Right atrium auricular region (tissue), 2 donors: ENCODE measurements at regions not wholly inside any gene's neighbourhood (a gene's known extent, or its start where the extent isn't known, plus 50 kb on each side); places are given as distances from the start of the nearest gene placed in this dataset.

Experiments used
- DNase-seq: peaks from one replicate; pipeline ENCODE4 v3.0.0-alpha.2; 2019; ENCODE audit warnings: low spot score
- H3K27ac ChIP-seq, 2 donors: fragments of 200-600 bp; sonication (generic); 1 replicate in 1 of 2; 2 replicates in 1 of 2; pipeline ENCODE4 v1.5.1; 2016 to 2019
- H3K27me3 ChIP-seq, 2 donors: fragments of 200-600 bp; sonication (generic); one replicate each; pipeline versions ENCODE4 v1.5.1 to v1.6.0; 2017 to 2019
- H3K36me3 ChIP-seq: fragments of 200-600 bp; sonication (generic); one replicate; pipeline ENCODE4 v1.5.1; 2016
- H3K4me1 ChIP-seq, 2 donors: fragments of 200-600 bp; sonication (generic); one replicate each; pipeline versions ENCODE4 v1.5.1 to v1.6.0; 2017 to 2019
- H3K4me3 ChIP-seq, 2 donors: fragments of 200-600 bp; sonication (generic); 1 replicate in 1 of 2; 2 replicates in 1 of 2; pipeline ENCODE4 v1.5.1; 2017 to 2019; ENCODE audit warnings: mild to moderate bottlenecking in 1 of 2, moderate library complexity in 1 of 2
- H3K9me3 ChIP-seq, 2 donors: fragments of 200-600 bp; sonication (generic); one replicate each; pipeline ENCODE4 v1.5.1; 2019
- CTCF ChIP-seq, 2 donors: fragments of 200-600 bp; sonication (generic); IDR thresholded peaks; one replicate each; pipeline ENCODE4 v1.5.1; 2019; ENCODE audit warnings: antibody characterized with exemption in 2 of 2

- no peak overlapping the region for H3K27ac ChIP-seq
- H3K4me1 ChIP-seq: no peaks in the 10 kb centered on the region
- no peaks in the 10 kb centered on the region for H3K27me3 ChIP-seq
- H3K9me3 ChIP-seq: no peaks in the 10 kb centered on the region
- H3K36me3 ChIP-seq: no peaks in the 10 kb centered on the region
- TF ChIP-seq CTCF (IDR thresholded peaks at IDR 0.05): no peak
- no peak overlapping the region for H3K4me3 ChIP-seq
- no peak for DNase-seq
Observed at GRCh38 chr17:55964191-55964590, 189.1 kb upstream of the ANKFN1 start.

- H3K27me3 ChIP-seq: no peaks in the 10 kb centered on the region
- no peak for DNase-seq
- no peaks in the 10 kb centered on the region for H3K4me1 ChIP-seq
- TF ChIP-seq CTCF (IDR thresholded peaks at IDR 0.05): no peak
- no peaks in the 10 kb centered on the region for H3K36me3 ChIP-seq
- no peak overlapping the region for H3K27ac ChIP-seq
- H3K9me3 ChIP-seq: no peaks in the 10 kb centered on the region
- H3K4me3 ChIP-seq: no peak overlapping the region
Observed at GRCh38 chr17:55965051-55965450, 188.2 kb upstream of the ANKFN1 start.

GRCh38 chr17:55969562-55970324 lies 183.5 kb upstream of the ANKFN1 start:
- no peaks in the 10 kb centered on the region for H3K27me3 ChIP-seq
- no peak overlapping the region for H3K4me3 ChIP-seq
- no peaks in the 10 kb centered on the region for H3K4me1 ChIP-seq
- TF ChIP-seq CTCF (IDR thresholded peaks at IDR 0.05): no peak
- no peaks in the 10 kb centered on the region for H3K36me3 ChIP-seq
- no peak overlapping the region for H3K27ac ChIP-seq
- no peak for DNase-seq
- H3K9me3 ChIP-seq: no peaks in the 10 kb centered on the region

- Histone ChIP-seq H3K27me3 (no peaks in the 10 kb centered on the region), H3K36me3 (no peaks in the 10 kb centered on the region), H3K9me3 (no peaks in the 10 kb centered on the region), H3K4me1 (no peaks in the 10 kb centered on the region), H3K4me3 (no peak overlapping the region), H3K27ac (no peak overlapping the region)
- TF ChIP-seq CTCF (IDR thresholded peaks at IDR 0.05): no peak
- no peak for DNase-seq
Observed at GRCh38 chr17:55978578-55978977, 174.7 kb upstream of the ANKFN1 start.

GRCh38 chr17:55983096-55983495 lies 170.2 kb upstream of the ANKFN1 start:
- no peaks in the 10 kb centered on the region for H3K4me1 ChIP-seq
- H3K36me3 ChIP-seq: no peaks in the 10 kb centered on the region
- DNase-seq: no peak
- no peaks in the 10 kb centered on the region for H3K9me3 ChIP-seq
- no peak overlapping the region for H3K4me3 ChIP-seq
- H3K27ac ChIP-seq: no peak overlapping the region
- TF ChIP-seq CTCF (IDR thresholded peaks at IDR 0.05): no peak
- no peaks in the 10 kb centered on the region for H3K27me3 ChIP-seq

GRCh38 chr17:55986817-55987216 lies 166.5 kb upstream of the ANKFN1 start:
- no peak for DNase-seq
- Histone ChIP-seq H3K27me3 (no peaks in the 10 kb centered on the region), H3K27ac (no peak overlapping the region), H3K9me3 (no peaks in the 10 kb centered on the region), H3K4me1 (no peaks in the 10 kb centered on the region), H3K4me3 (no peak overlapping the region), H3K36me3 (no peaks in the 10 kb centered on the region)
- no peak for TF ChIP-seq CTCF (IDR thresholded peaks at IDR 0.05)
